GM21390 (cell line): ENCODE measurements at regions not wholly inside any gene's neighbourhood (a gene's known extent, or its start where the extent isn't known, plus 50 kb on each side); places are given as distances from the start of the nearest gene placed in this dataset.

Experiments used
- ATAC-seq: cut with Tn5 transposase; IDR thresholded peaks from one replicate; pipeline ENCODE4 v1.9.1; 2021; ENCODE audit not compliant: unreplicated experiment

GRCh38 chr3:162269636-162270458, 773.2 kb downstream of the OTOL1 start:
- no peak for ATAC-seq

GRCh38 chr3:162274070-162274469, 777.5 kb downstream of the OTOL1 start:
- ATAC-seq = no peak

DNA sequence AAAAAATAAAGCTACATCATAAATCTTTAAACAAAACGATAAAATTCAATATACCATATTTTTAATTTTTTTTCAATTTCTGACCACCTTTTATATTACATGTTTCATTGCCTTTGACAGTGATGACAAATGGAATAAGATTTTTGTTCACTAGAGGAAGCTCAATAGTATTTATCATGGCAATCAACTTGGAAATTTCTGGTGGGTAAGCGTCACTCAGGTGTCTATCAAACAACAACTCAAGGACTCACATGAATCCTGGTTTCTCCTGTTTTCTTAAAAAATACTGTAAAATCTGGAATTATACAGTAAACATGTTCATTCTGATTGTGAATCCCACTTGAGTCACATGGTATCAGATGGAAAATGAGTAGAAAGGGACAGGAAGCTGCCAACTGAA, 782.2 kb downstream of the OTOL1 start:
- ATAC-seq = no peak

DNA sequence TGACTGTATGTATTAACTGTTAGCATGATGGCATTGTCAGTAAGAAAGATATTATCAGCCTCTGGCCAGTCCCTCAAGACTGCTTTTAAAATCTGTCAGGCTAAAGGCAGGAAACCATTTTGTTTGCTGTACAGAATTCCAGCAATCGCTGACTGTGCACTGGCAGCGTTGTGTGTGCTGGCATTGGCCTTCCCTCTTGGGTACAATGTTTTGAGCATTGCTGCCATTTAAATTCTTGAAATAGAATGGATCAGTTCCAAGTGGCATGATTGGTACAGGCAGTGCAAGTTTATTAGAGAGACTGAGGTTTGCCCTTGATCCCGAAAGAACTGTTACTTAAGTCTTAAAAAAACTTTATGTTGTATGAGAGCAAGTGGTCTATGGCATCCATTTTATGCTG, 788.7 kb downstream of the OTOL1 start:
- no peak for ATAC-seq

DNA sequence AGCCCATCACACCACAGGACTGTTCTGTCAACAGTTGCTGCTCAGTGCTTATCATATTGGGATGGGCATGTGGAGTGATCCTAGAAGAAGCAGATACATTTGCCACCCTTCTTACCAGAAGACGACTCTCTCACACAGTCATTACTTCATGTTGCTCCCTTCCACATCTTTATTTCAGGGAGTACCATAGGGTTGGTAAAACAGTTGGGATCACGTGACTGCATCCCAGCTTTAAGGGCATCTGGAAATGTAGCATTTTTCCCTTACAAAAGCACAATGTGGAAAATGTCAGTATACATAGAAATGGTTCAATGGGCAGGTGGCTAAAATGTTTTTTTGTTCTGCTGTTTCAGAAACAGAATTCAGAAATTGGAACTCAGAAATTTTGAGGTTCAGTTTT, 791.0 kb downstream of the OTOL1 start:
- no peak for ATAC-seq

GRCh38 chr3:162292409-162292808, 795.8 kb downstream of the OTOL1 start:
- no peak for ATAC-seq

- ATAC-seq = no peak
Measured at GRCh38 chr3:162295323-162295983, 798.8 kb downstream of the OTOL1 start.

- ATAC-seq = no peak
Measured at GRCh38 chr3:162302983-162303624, 806.5 kb downstream of the OTOL1 start.

GRCh38 chr3:162317046-162317445, 820.4 kb downstream of the OTOL1 start:
- no peak for ATAC-seq

DNA sequence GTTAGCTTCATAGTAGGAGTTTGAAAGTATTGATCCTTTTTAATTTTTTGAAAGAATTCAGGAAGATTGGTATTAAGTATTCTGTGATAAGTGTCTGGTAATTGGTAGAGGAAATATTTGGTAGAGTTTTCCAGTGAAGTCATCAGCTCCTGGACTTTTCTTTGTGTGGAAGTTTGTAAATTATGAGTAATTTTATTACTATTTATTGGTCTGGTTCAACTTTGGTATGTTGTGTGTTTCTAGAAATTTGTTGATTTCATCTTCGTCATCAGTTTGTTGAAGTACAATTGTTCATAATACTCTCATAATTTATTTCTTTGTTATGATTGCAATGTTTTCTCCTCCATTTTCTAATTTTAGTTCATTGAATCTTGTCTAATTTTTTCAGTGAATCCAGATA, 832.0 kb downstream of the OTOL1 start:
- no peak for ATAC-seq

GRCh38 chr3:162329514-162329913, 832.9 kb downstream of the OTOL1 start:
- no peak for ATAC-seq

GRCh38 chr3:162332344-162332743, 835.7 kb downstream of the OTOL1 start:
- ATAC-seq = no peak

- ATAC-seq = no peak
Measured at GRCh38 chr3:162334537-162334936, 837.9 kb downstream of the OTOL1 start.

DNA sequence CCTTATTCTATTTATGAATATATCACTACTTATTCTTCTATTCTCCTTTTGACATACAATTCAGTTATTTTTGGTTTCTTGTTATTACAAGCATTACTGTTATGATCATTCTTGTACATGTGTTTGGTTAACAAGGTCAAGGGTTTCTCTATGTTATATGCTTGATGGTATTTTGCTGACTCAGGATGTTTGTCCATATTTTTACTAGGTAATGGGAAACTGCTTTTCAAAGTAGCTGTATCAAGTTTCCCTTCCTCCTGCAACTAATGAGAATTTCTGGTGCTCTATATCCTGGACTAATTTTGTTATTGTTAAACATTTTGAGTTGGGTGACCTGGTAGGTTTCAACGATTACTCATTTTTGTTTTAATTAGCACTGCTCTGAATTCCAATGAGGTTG, 841.0 kb downstream of the OTOL1 start:
- no peak for ATAC-seq

DNA sequence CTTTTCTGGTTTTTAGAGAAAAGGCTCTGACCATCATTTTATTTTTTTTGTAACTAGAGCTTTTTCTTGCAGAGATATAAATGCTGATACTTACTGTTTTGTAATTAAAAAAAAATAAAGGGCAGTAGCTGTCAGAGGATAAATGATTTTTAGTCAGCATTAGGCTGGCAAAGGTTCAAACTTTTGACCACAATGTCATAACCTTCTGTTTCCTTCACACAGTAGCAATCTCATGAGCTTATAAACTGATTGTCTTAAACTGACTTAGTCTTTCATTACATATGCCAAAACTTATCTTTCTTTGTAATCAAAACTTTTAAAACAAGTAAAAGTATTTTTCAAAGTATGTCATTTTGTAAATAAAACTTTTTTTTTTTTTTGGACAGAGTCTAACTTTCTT, 841.9 kb downstream of the OTOL1 start:
- ATAC-seq = no peak

- no peak for ATAC-seq
Measured at GRCh38 chr3:162348912-162349311, 852.3 kb downstream of the OTOL1 start.

DNA sequence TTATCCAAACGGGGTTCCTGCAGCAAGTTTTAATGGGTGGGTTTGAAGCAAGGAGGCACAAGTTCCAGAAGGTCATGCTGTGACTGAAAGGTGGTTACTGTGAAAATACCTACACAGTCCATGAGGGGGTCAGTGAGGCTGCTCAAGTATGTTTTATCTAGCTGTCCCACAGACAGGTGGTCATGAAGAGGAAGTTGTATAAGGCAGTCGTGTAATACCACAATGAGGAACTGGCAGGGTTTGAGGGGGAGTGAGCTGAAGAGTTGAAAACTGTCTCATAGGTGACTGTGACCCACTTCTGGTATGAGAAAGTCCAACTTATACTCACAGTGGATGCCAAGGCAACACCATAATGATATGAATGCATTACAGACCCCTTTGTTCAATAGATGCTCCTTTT, 856.8 kb downstream of the OTOL1 start:
- no peak for ATAC-seq

- ATAC-seq = no peak
Measured at GRCh38 chr3:162354356-162354755, 857.7 kb downstream of the OTOL1 start.

- no peak for ATAC-seq
Measured at GRCh38 chr3:162365066-162365719, 868.6 kb downstream of the OTOL1 start.

- ATAC-seq = no peak
Measured at GRCh38 chr3:162366166-162366766, 869.7 kb downstream of the OTOL1 start.
